HFF-Myc (cell line): ENCODE measurements at regions not wholly inside any gene's neighbourhood (a gene's known extent, or its start where the extent isn't known, plus 50 kb on each side); places are given as distances from the start of the nearest gene placed in this dataset.

Source experiments
- DNase-seq: peaks from one replicate; pipeline ENCODE4 v3.0.0-alpha.2; 2011; ENCODE audit warnings: low read depth; ENCODE audit errors: extremely low read depth
- H3K4me3 ChIP-seq: replicated peaks from 2 replicates; pipeline ENCODE4 v1.5.1; 2011; ENCODE audit warnings: low read depth, mild to moderate bottlenecking, control low read depth, low read length
- TF ChIP-seq, protein P1 (sequence below): IDR thresholded peaks from 2 replicates; pipeline ENCODE4 v1.5.1; 2012; ENCODE audit warnings: mild to moderate bottlenecking, low read depth, low read length, control low read depth; ENCODE audit errors: missing control alignments

DNA sequence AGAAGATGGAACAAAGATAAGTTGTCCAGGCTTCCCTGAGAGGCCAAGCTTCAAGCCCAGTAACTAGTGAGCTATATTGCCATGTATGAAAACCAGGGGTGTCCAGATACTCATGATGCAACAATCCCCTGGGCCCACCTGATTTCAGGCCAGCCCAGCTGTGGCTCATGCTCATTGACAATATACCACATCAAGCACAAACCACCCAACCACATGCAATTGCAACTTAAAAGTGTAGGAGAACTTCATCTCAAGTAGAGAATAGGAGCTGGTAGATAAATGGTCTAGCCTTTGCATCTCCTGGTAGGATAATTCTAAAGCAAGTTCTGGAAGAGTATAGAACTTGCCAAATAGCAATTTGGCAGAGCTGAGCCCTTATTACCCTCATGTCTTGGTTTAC, 561.3 kb downstream of the IGSF11 start:
- no peak for DNase-seq
- TF ChIP-seq, protein P1, sequence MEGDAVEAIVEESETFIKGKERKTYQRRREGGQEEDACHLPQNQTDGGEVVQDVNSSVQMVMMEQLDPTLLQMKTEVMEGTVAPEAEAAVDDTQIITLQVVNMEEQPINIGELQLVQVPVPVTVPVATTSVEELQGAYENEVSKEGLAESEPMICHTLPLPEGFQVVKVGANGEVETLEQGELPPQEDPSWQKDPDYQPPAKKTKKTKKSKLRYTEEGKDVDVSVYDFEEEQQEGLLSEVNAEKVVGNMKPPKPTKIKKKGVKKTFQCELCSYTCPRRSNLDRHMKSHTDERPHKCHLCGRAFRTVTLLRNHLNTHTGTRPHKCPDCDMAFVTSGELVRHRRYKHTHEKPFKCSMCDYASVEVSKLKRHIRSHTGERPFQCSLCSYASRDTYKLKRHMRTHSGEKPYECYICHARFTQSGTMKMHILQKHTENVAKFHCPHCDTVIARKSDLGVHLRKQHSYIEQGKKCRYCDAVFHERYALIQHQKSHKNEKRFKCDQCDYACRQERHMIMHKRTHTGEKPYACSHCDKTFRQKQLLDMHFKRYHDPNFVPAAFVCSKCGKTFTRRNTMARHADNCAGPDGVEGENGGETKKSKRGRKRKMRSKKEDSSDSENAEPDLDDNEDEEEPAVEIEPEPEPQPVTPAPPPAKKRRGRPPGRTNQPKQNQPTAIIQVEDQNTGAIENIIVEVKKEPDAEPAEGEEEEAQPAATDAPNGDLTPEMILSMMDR: no peak
- no peak overlapping the region for H3K4me3 ChIP-seq

DNA sequence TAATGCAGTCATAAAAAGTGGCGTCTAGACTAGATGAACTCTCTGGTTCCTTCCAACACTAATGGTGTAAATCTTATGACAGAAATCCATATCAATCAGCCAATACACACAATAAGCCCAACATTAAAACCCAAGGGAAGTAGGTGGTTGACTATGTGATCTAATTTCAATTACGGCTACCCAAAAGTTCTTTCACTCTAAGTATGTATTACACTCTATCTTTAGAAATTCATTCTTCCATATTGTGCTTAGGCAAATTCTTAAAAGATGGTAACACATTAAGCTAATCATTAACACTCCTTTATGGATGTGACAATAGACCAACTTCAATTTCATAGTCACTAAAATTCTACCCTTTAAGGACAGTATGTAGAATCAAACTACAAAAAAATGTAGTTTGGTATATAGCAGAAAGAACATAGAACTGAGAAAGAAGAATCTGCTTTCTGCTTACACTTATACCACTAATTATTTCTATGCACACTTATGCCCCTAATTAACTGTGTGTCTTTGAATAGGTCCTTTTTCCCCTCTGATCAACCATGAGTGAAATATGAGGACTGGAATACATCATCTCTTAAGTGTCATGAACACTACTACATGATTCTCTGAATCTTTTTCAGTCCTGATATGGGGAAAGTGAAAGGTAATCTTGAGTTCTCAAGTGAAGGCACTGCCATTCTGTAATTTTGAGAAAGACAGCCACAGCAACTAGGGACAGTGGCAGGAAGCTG, 557.6 kb downstream of the IGSF11 start:
- H3K4me3 ChIP-seq: no peak overlapping the region
- TF ChIP-seq, protein P1: no peak
- no peak for DNase-seq

DNA sequence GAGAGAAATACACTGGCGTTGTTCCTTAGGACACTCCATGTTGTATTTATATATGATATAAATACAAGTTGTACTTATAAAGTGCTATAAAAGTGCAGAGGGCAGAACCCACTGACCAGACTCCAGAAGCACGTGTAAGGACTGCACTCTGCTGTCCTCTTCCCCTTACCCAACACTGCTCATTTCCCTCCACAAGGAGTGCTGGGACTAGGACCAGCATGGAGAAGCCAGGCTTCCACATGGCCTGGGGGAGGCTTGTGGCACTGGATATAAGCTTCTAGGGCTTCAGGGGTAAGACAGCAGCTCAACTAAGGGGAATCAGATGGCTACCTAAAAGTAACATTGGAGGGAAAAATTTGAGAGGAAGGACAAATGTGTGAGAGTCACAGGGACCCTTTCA, 556.9 kb downstream of the IGSF11 start:
- DNase-seq: no peak
- H3K4me3 ChIP-seq: no peak overlapping the region
- TF ChIP-seq, protein P1: no peak

DNA sequence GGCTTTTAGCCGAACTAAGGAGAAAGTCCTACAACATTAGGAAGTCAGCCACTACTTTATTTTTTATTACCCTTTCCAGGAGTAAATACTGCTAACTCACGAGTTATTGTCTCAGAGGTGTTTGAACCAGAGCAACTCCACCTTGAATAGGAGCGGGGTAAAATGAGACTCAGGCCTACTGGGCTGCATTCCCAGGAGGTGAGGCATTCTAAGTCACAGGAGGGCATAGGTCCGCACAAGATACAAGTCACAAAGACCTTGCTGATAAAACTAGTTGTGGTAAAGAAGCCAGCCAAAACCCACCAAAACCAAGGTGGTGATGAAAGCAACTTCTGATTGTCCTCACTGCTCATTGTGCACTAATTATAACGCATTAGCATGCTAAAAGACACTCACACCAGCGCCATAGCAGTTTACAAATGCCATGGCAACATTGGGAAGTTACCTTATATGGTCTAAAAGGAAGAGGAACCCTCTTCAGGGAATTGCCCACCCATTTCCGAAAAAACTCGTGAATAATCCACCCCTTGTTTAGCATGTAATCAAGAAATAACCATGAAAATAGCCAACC, 555.9 kb downstream of the IGSF11 start:
- no peak overlapping the region for H3K4me3 ChIP-seq
- DNase-seq: no peak
- TF ChIP-seq, protein P1: no peak

DNA sequence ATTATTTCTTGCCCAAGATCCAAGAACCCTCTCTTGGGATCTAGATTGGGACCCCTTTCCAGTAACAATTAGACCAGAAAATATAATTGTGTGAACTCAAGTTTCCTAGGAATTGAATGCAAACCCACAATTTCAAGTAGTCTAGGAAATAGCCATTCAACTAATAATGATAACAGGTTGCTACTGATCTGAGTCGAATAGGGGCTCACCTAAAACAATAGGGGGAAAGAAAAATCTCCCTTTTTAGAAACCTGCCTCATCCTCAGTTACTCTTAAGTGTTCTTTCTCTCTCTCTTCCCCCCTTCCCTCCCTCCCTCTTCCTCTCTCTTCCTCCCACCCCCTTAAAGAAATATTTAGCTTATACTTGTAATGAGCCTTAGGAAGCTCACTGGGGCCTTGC, 555.3 kb downstream of the IGSF11 start:
- no peak overlapping the region for H3K4me3 ChIP-seq
- DNase-seq: no peak
- TF ChIP-seq, protein P1: no peak

DNA sequence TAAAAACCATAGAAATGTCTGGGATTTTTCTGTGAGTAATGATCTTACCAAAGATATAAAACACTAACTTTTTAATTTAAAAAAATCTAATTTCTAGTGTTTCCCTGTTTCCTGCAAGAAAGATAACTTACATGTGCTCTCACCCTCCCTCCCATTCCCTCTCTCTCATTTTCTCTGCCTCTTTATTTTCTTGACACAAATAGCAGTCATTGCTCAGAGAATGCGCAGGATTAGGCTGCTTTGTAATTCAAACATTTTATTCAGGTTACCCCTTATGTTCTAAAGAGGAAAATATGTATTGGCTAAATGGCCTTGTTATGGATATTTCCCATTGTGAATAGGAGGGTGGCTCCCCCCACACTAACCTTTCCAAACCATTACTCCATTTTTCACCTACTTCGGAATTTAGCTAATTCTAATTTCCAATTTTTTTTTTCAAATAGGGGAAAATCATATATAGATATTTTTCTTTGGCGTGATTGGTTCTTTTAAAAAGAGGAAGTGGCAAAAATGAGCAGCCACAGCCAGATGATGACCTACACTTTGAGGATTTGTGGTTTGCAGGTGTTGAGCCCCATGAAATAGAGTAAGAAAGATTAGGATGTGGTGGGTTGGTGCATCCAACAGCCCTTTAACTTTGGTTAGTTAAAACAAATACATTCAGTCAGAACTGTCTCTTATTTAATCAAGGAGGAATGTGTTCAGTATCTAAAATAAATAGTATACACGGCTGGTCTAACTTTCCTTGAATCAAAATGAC, 554.4 kb downstream of the IGSF11 start:
- H3K4me3 ChIP-seq: no peak overlapping the region
- TF ChIP-seq, protein P1: no peak
- DNase-seq: no peak
